Breast epithelium (tissue), 4 donors: ENCODE measurements at regions not wholly inside any gene's neighbourhood (a gene's known extent, or its start where the extent isn't known, plus 50 kb on each side); places are given as distances from the start of the nearest gene placed in this dataset.
A peak's percentile ranks its signal among the peaks of the same experiment; 100 is the strongest.

Experiments used
- DNase-seq, 2 donors: peaks; one replicate each; pipeline ENCODE4 v3.0.0-alpha.2; 2019; ENCODE audit warnings: low spot score in 2 of 2
- H3K27ac ChIP-seq, 2 donors: fragments of 200-600 bp; sonication (generic) in 1 of 2; one replicate each; pipeline ENCODE4 v1.5.1; 2016 to 2019; ENCODE audit warnings: mild to moderate bottlenecking in 1 of 2
- H3K27me3 ChIP-seq, 2 donors: fragments of 200-600 bp; sonication (generic) in 1 of 2; one replicate each; pipeline versions ENCODE4 v1.5.1 to v1.6.0; 2017 to 2019; ENCODE audit warnings: control low read depth in 1 of 2, mild to moderate bottlenecking in 1 of 2
- H3K36me3 ChIP-seq: fragments of 200-600 bp; one replicate; pipeline ENCODE4 v1.5.1; 2019
- H3K4me1 ChIP-seq, 2 donors: fragments of 200-600 bp; sonication (generic); one replicate each; pipeline ENCODE4 v1.5.1; 2016 to 2019; ENCODE audit warnings: control low read depth in 1 of 2
- H3K4me3 ChIP-seq, 3 donors: fragments of 200-600 bp; sonication (generic); 1 replicate in 2 of 3; 2 replicates in 1 of 3; pipeline ENCODE4 v1.5.1; 2016 to 2019; ENCODE audit warnings: mild to moderate bottlenecking in 3 of 3, moderate library complexity in 2 of 3
- H3K9me3 ChIP-seq, 2 donors: fragments of 200-600 bp; sonication (generic) in 1 of 2; one replicate each; pipeline ENCODE4 v1.5.1; 2016 to 2019; ENCODE audit warnings: control low read depth in 1 of 2
- POLR2A ChIP-seq: fragments of 450-650 bp; IDR thresholded peaks from one replicate; pipeline ENCODE4 v1.6.1; 2016; ENCODE audit warnings: antibody characterized with exemption, mild to moderate bottlenecking, moderate library complexity
- POLR2AphosphoS5 ChIP-seq, 3 donors: sonication (generic); formaldehyde crosslinking; IDR thresholded peaks; one replicate each; pipeline ENCODE4 v1.6.1; 2017; ENCODE audit warnings: antibody characterized with exemption in 3 of 3
- intact Hi-C: fragments of 100-400 bp; cut with DNase I; formaldehyde crosslinking; loops from one replicate; pipeline ENCODE4 v1.15.1; 2023; ENCODE audit warnings: low total_unique reads
- TF ChIP-seq, protein P1 (sequence below), 3 donors: fragments of 450-650 bp; IDR thresholded peaks; one replicate each; pipeline ENCODE4 v1.5.1; 2016 to 2017; ENCODE audit warnings: antibody characterized with exemption in 3 of 3, mild to moderate bottlenecking in 3 of 3, moderate library complexity in 3 of 3

DNA sequence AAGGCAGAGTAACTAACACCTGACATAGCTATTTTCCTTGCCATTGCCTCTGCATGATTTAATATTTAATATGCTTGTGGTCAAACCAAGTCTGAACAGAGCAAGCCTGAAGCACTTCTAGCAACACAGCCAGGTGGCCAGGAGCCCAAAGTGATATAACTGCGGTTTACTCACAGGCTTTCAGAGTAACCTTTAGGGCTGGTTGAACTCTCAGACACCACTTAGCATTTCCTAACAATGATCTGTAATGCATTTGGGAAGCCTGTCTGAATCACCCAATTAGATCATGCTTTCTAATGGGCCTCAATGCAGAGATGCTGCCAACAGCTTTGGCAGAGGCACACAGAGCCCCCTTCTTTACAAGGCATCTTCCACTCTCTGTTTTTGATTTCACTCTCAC lies 96.1 kb downstream of the FDX1 start:
- Histone ChIP-seq H3K36me3 (no peaks in the 10 kb centered on the region), H3K4me3 (no peak overlapping the region), H3K9me3 (no peaks in the 10 kb centered on the region), H3K27ac (peak overlapping the region; percentile 84 to 90), H3K4me1 (no peaks in the 10 kb centered on the region), H3K27me3 (no peaks in the 10 kb centered on the region)
- peak in 1 of 2 donors; percentile 83 for DNase-seq
- intact Hi-C loops: no loop called here
- TF ChIP-seq POLR2A: no peak
- no peak for TF ChIP-seq POLR2AphosphoS5 (IDR thresholded peaks at IDR 0.05)
- TF ChIP-seq, protein P1, sequence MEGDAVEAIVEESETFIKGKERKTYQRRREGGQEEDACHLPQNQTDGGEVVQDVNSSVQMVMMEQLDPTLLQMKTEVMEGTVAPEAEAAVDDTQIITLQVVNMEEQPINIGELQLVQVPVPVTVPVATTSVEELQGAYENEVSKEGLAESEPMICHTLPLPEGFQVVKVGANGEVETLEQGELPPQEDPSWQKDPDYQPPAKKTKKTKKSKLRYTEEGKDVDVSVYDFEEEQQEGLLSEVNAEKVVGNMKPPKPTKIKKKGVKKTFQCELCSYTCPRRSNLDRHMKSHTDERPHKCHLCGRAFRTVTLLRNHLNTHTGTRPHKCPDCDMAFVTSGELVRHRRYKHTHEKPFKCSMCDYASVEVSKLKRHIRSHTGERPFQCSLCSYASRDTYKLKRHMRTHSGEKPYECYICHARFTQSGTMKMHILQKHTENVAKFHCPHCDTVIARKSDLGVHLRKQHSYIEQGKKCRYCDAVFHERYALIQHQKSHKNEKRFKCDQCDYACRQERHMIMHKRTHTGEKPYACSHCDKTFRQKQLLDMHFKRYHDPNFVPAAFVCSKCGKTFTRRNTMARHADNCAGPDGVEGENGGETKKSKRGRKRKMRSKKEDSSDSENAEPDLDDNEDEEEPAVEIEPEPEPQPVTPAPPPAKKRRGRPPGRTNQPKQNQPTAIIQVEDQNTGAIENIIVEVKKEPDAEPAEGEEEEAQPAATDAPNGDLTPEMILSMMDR (IDR thresholded peaks at IDR 0.05): no peak

GRCh38 chr11:110526323-110526722 lies 96.6 kb downstream of the FDX1 start:
- H3K4me1 ChIP-seq: no peaks in the 10 kb centered on the region
- H3K9me3 ChIP-seq: no peaks in the 10 kb centered on the region
- intact Hi-C loops: no loop called here
- H3K27me3 ChIP-seq: no peaks in the 10 kb centered on the region
- DNase-seq: no peak
- TF ChIP-seq POLR2A (no peak), POLR2AphosphoS5 (IDR thresholded peaks at IDR 0.05) (no peak)
- TF ChIP-seq, protein P1 (IDR thresholded peaks at IDR 0.05): no peak
- H3K4me3 ChIP-seq: no peak overlapping the region
- H3K27ac ChIP-seq: peak overlapping the region; percentile 84 to 90
- no peaks in the 10 kb centered on the region for H3K36me3 ChIP-seq
